Kidney capillary endothelial cell (primary cell): ENCODE measurements at regions not wholly inside any gene's neighbourhood (a gene's known extent, or its start where the extent isn't known, plus 50 kb on each side); places are given as distances from the start of the nearest gene placed in this dataset.
"Not testable (repeated sequence)": the region's sequence is repeated elsewhere in the genome, so short reads cannot be mapped to it uniquely, and the experiment has no call there.

Experiments
- DNase-seq: peaks from one replicate; pipeline ENCODE4 v3.0.0-alpha.2; 2018; ENCODE audit warnings: low spot score

GRCh38 chr7:35971133-35971891, 170.5 kb downstream of the SEPTIN7 start:
- no peak for DNase-seq

- DNase-seq, result peak; percentile 76
Measured at GRCh38 chr7:35975851-35976454, 175.1 kb downstream of the SEPTIN7 start.

GRCh38 chr7:35978816-35979640, 174.0 kb upstream of the EEPD1 start:
- DNase-seq, result not testable (repeated sequence)

GRCh38 chr7:35982600-35982999, 170.5 kb upstream of the EEPD1 start:
- no peak for DNase-seq

GRCh38 chr7:35983626-35984025, 169.4 kb upstream of the EEPD1 start:
- DNase-seq, result no peak

- DNase-seq, result peak; percentile 55
Measured at GRCh38 chr7:35985126-35985754, 167.8 kb upstream of the EEPD1 start.

- no peak for DNase-seq
Measured at GRCh38 chr7:35987016-35987415, 166.0 kb upstream of the EEPD1 start.

- DNase-seq, result no peak
Measured at GRCh38 chr7:35988105-35988504, 164.9 kb upstream of the EEPD1 start.

GRCh38 chr7:35988818-35989217, 164.2 kb upstream of the EEPD1 start:
- no peak for DNase-seq

GRCh38 chr7:35991511-35992232, 161.4 kb upstream of the EEPD1 start:
- no peak for DNase-seq

- no peak for DNase-seq
Measured at GRCh38 chr7:35992436-35992835, 160.6 kb upstream of the EEPD1 start.

- DNase-seq, result no peak
Measured at GRCh38 chr7:35993113-35993512, 159.9 kb upstream of the EEPD1 start.

- no peak for DNase-seq
Measured at GRCh38 chr7:35993676-35994606, 159.1 kb upstream of the EEPD1 start.

- DNase-seq, result no peak
Measured at GRCh38 chr7:35995334-35995733, 157.7 kb upstream of the EEPD1 start.

- no peak for DNase-seq
Measured at GRCh38 chr7:35998481-35998880, 154.6 kb upstream of the EEPD1 start.

- DNase-seq, result no peak
Measured at GRCh38 chr7:36001546-36001945, 151.5 kb upstream of the EEPD1 start.

GRCh38 chr7:36002900-36003299, 150.2 kb upstream of the EEPD1 start:
- DNase-seq, result no peak

- DNase-seq, result no peak
Measured at GRCh38 chr7:36003343-36003742, 149.7 kb upstream of the EEPD1 start.

- DNase-seq, result no peak
Measured at GRCh38 chr7:36005293-36005692, 147.8 kb upstream of the EEPD1 start.

GRCh38 chr7:36005876-36006275, 147.2 kb upstream of the EEPD1 start:
- no peak for DNase-seq
